WI38 (cell line): ENCODE measurements at regions not wholly inside any gene's neighbourhood (a gene's known extent, or its start where the extent isn't known, plus 50 kb on each side); places are given as distances from the start of the nearest gene placed in this dataset.

Experiments used
- H3K4me3 ChIP-seq: 2 replicates; pipeline ENCODE4 v1.5.1; 2011; ENCODE audit warnings: low read depth, mild to moderate bottlenecking, control low read depth, low read length
- CTCF ChIP-seq: IDR thresholded peaks from 2 replicates; pipeline ENCODE4 v1.5.1; 2012; ENCODE audit warnings: low read depth, mild to moderate bottlenecking, control low read depth, low read length

- H3K4me3 ChIP-seq: no peak overlapping the region
These were observed 393.4 kb upstream of the TMPO start for GRCh38 chr12:98121963-98122362.

GRCh38 chr12:98123021-98123461, 392.3 kb upstream of the TMPO start:
- no peak for TF ChIP-seq CTCF
- no peak overlapping the region for H3K4me3 ChIP-seq

More at GRCh38 chr12:98121963-98122362, 393.4 kb upstream of the TMPO start:
- TF ChIP-seq CTCF: no peak

- no peak overlapping the region for H3K4me3 ChIP-seq
- TF ChIP-seq CTCF: no peak
These were observed 388.6 kb upstream of the TMPO start for GRCh38 chr12:98126637-98127335.

- H3K4me3 ChIP-seq: no peak overlapping the region
- TF ChIP-seq CTCF: no peak
These were observed 388.1 kb upstream of the TMPO start for GRCh38 chr12:98127336-98127679.

- no peak overlapping the region for H3K4me3 ChIP-seq
- TF ChIP-seq CTCF: no peak
These were observed 387.5 kb upstream of the TMPO start for GRCh38 chr12:98127854-98128253.

GRCh38 chr12:98136544-98136943, 378.8 kb upstream of the TMPO start:
- no peak for TF ChIP-seq CTCF

GRCh38 chr12:98137278-98137677, 378.1 kb upstream of the TMPO start:
- no peak for TF ChIP-seq CTCF

More at GRCh38 chr12:98136544-98136943, 378.8 kb upstream of the TMPO start:
- no peak overlapping the region for H3K4me3 ChIP-seq

More at GRCh38 chr12:98137278-98137677, 378.1 kb upstream of the TMPO start:
- no peak overlapping the region for H3K4me3 ChIP-seq
